CD14-positive monocyte (primary cell): ENCODE measurements at regions not wholly inside any gene's neighbourhood (a gene's known extent, or its start where the extent isn't known, plus 50 kb on each side); places are given as distances from the start of the nearest gene placed in this dataset.

Experiments
- DNase-seq, 3 donors: peaks; one replicate each; pipeline ENCODE4 v3.0.0-alpha.2; 2011 to 2022
- H2AFZ ChIP-seq: 2 replicates; pipeline ENCODE4 v1.6.0; 2012; ENCODE audit warnings: mild to moderate bottlenecking, low read depth, low read length, inconsistent platforms; ENCODE audit not compliant: insufficient read depth, poor library complexity, severe bottlenecking
- H3K27ac ChIP-seq, 2 donors: 1 replicate in 1 of 2; 2 replicates in 1 of 2; pipeline ENCODE4 v1.5.1; 2012 to 2013; ENCODE audit warnings: low read length in 2 of 2, control low read depth in 1 of 2, inconsistent platforms in 1 of 2, low read depth in 1 of 2, mild to moderate bottlenecking in 1 of 2
- H3K27me3 ChIP-seq, 2 donors: one replicate each; pipeline versions ENCODE4 v1.6.0 to v1.6.1; 2011 to 2013; ENCODE audit warnings: low read length in 2 of 2; ENCODE audit not compliant: control insufficient read depth in 2 of 2, insufficient read depth in 2 of 2
- H3K36me3 ChIP-seq, 2 donors: replicated peaks in 1 of 2; 1 replicate in 1 of 2; 2 replicates in 1 of 2; pipeline versions ENCODE4 v1.5.1 to v1.6.1; 2012 to 2013; ENCODE audit warnings: low read length in 2 of 2, control low read depth in 1 of 2, inconsistent platforms in 1 of 2, mild to moderate bottlenecking in 1 of 2; ENCODE audit not compliant: insufficient read depth in 2 of 2, control insufficient read depth in 1 of 2
- H3K4me1 ChIP-seq, 2 donors: 1 replicate in 1 of 2; 2 replicates in 1 of 2; pipeline versions ENCODE4 v1.5.1 to v1.6.1; 2012 to 2013; ENCODE audit warnings: low read length in 2 of 2, control low read depth in 1 of 2, inconsistent platforms in 1 of 2, mild to moderate bottlenecking in 1 of 2, moderate library complexity in 1 of 2; ENCODE audit not compliant: insufficient read depth in 2 of 2, control insufficient read depth in 1 of 2
- H3K4me2 ChIP-seq: replicated peaks from 2 replicates; pipeline ENCODE3; 2012; ENCODE audit warnings: low read length, moderate library complexity, mild to moderate bottlenecking; ENCODE audit not compliant: poor library complexity, severe bottlenecking; ENCODE audit errors: extremely low read depth
- H3K4me3 ChIP-seq, 3 experiments: fragments of 200-600 bp in 1 of 3; sonication (generic) in 1 of 3; replicated peaks in 1 of 3; 1 replicate in 2 of 3; 2 replicates in 1 of 3; pipeline ENCODE4 v1.5.1; 2011 to 2013; ENCODE audit warnings: low read length in 3 of 3, mild to moderate bottlenecking in 3 of 3, control low read depth in 2 of 3, low read depth in 2 of 3, inconsistent platforms in 1 of 3, moderate library complexity in 1 of 3
- H3K79me2 ChIP-seq: 2 replicates; pipeline ENCODE4 v1.6.0; 2012; ENCODE audit warnings: mild to moderate bottlenecking, control low read depth, inconsistent platforms, low read length, moderate library complexity; ENCODE audit not compliant: insufficient read depth
- H3K9ac ChIP-seq: 2 replicates; pipeline ENCODE4 v1.6.0; 2017; ENCODE audit warnings: low read length, mild to moderate bottlenecking; ENCODE audit not compliant: insufficient read depth, poor library complexity, severe bottlenecking
- H3K9me3 ChIP-seq, 2 donors: replicated peaks in 1 of 2; 1 replicate in 1 of 2; 2 replicates in 1 of 2; pipeline versions ENCODE4 v1.5.1 to v1.6.1; 2012 to 2013; ENCODE audit warnings: low read length in 2 of 2, control low read depth in 1 of 2; ENCODE audit not compliant: control insufficient read depth in 1 of 2, insufficient read depth in 1 of 2
- H4K20me1 ChIP-seq: 2 replicates; pipeline ENCODE4 v1.6.0; 2012; ENCODE audit warnings: mild to moderate bottlenecking, low read length, control low read depth, moderate library complexity; ENCODE audit not compliant: insufficient read depth
- H3K27ac Mint-ChIP-seq, 7 donors: one replicate each; pipeline ENCODE4 v1.8.0; 2020; ENCODE audit warnings: mild to moderate bottlenecking in 7 of 7, mixed read lengths in 7 of 7, moderate library complexity in 6 of 7, inconsistent platforms in 2 of 7
- H3K27me3 Mint-ChIP-seq, 3 donors: one replicate each; pipeline ENCODE4 v1.8.0; 2021 to 2022; ENCODE audit warnings: low read depth in 3 of 3, mild to moderate bottlenecking in 3 of 3, mixed read lengths in 3 of 3, moderate library complexity in 3 of 3, inconsistent platforms in 1 of 3
- H3K36me3 Mint-ChIP-seq, 2 donors: one replicate each; pipeline ENCODE4 v1.8.0; 2020; ENCODE audit warnings: mixed read lengths in 2 of 2, inconsistent platforms in 1 of 2, mild to moderate bottlenecking in 1 of 2
- H3K4me1 Mint-ChIP-seq: one replicate; pipeline ENCODE4 v1.8.0; 2020; ENCODE audit warnings: mild to moderate bottlenecking, mixed read lengths
- H3K4me3 Mint-ChIP-seq, 2 donors: one replicate each; pipeline ENCODE4 v1.8.0; 2020; ENCODE audit warnings: mild to moderate bottlenecking in 2 of 2, mixed read lengths in 2 of 2, moderate library complexity in 1 of 2
- H3K9me3 Mint-ChIP-seq, 7 donors: one replicate each; pipeline ENCODE4 v1.8.0; 2020 to 2022; ENCODE audit warnings: mixed read lengths in 7 of 7, mild to moderate bottlenecking in 6 of 7, moderate library complexity in 6 of 7, inconsistent platforms in 2 of 7
- WGBS: methylation state at CpG from one replicate; pipeline ENCODE4 v1.1.5; 2013; ENCODE audit warnings: missing lambda C conversion rate; ENCODE audit not compliant: insufficient coverage; 5-methylcytosine and 5-hydroxymethylcytosine counted together
- intact Hi-C, 2 donors: fragments of 100-400 bp; cut with micrococcal nuclease; formaldehyde crosslinking; loops; one replicate each; pipeline versions ENCODE4 v1.15.0 to v1.15.1; 2023
- TF ChIP-seq, protein P1 (sequence below): fragments of 200-600 bp; IDR thresholded peaks from one replicate; pipeline ENCODE4 v1.8.0; 2022; ENCODE audit warnings: antibody characterized with exemption, mild to moderate bottlenecking

DNA sequence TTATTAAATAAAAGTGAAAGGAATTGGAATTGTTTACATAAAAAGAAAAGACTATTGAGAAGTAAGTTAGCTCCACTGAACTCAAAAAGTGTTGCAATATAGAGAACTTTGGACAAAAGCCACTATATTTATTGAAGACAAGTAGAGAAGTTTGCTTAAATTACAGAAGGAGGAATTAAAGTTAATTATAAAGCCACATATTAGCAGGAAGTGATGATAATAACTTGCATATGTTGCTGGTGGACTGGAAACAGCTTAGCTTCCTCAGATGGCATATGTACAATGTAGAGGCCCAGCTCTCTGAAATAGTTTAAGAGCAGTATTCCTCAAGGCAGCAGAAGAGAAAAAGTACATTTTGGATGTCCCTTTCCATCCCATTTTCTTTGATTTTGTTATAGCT, 400.7 kb downstream of the GATA3 start:
- no peak overlapping the region for H3K4me3 Mint-ChIP-seq

DNA sequence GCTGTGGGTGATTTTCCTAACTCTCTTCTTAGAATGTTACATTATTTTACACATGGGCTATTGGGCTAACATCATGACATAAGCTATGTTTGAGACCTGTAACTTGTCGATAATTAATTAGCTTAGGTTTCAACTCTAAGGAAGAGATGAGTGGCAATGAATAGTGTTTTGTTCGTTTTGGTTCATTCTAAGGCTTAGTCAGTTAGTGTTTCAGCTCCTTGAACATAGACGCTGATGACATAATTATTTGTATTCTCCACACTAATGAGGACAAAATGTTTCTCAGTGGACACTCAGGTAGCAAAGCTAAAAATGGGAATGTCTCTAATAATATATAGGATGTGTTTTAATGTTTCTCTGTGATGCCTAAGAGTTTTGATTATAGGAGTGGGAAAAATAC, 401.9 kb downstream of the GATA3 start:
- WGBS = no CpG with 5 or more reads among the region's 3 CpGs
- intact Hi-C loops = no loop called here
- H3K9me3 Mint-ChIP-seq = peaks cover 0 to 2% (median 2%) of the 10 kb centered on the region in 7 donors
- TF ChIP-seq, protein P1, sequence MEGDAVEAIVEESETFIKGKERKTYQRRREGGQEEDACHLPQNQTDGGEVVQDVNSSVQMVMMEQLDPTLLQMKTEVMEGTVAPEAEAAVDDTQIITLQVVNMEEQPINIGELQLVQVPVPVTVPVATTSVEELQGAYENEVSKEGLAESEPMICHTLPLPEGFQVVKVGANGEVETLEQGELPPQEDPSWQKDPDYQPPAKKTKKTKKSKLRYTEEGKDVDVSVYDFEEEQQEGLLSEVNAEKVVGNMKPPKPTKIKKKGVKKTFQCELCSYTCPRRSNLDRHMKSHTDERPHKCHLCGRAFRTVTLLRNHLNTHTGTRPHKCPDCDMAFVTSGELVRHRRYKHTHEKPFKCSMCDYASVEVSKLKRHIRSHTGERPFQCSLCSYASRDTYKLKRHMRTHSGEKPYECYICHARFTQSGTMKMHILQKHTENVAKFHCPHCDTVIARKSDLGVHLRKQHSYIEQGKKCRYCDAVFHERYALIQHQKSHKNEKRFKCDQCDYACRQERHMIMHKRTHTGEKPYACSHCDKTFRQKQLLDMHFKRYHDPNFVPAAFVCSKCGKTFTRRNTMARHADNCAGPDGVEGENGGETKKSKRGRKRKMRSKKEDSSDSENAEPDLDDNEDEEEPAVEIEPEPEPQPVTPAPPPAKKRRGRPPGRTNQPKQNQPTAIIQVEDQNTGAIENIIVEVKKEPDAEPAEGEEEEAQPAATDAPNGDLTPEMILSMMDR = no peak
- no peak for DNase-seq
- H3K27me3 Mint-ChIP-seq = peaks cover 0 to 5% (median 0%) of the 10 kb centered on the region in 3 donors
- Histone ChIP-seq H3K9ac (no peak overlapping the region), H3K9me3 (peaks cover 0 to 2% of the 10 kb centered on the region in 2 donors), H3K79me2 (no peaks in the 10 kb centered on the region), H3K4me1 (no peaks in the 10 kb centered on the region), H3K36me3 (no peaks in the 10 kb centered on the region), H3K27ac (no peak overlapping the region), H3K27me3 (no peaks in the 10 kb centered on the region), H2AFZ (no peak overlapping the region), H3K4me2 (no peak overlapping the region), H3K4me3 (no peak overlapping the region), H4K20me1 (no peaks in the 10 kb centered on the region)
- no peaks in the 10 kb centered on the region for H3K4me1 Mint-ChIP-seq
- H3K27ac Mint-ChIP-seq = no peak overlapping the region
- H3K36me3 Mint-ChIP-seq = no peaks in the 10 kb centered on the region
- H3K4me3 Mint-ChIP-seq = no peak overlapping the region

More for the DNA sequence above, 400.7 kb downstream of the GATA3 start:
- TF ChIP-seq, protein P1 = no peak
- Mint-ChIP-seq H3K27me3 (peaks cover 0 to 10% (median 0%) of the 10 kb centered on the region in 3 donors), H3K9me3 (peaks cover 0 to 5% (median 2%) of the 10 kb centered on the region in 7 donors), H3K36me3 (no peaks in the 10 kb centered on the region), H3K4me1 (no peaks in the 10 kb centered on the region), H3K27ac (no peak overlapping the region)
- no peak for DNase-seq
- H3K27me3 ChIP-seq = no peaks in the 10 kb centered on the region
- intact Hi-C loops = no loop called here
- H2AFZ ChIP-seq = no peak overlapping the region
- no peaks in the 10 kb centered on the region for H3K4me1 ChIP-seq
- no peaks in the 10 kb centered on the region for H4K20me1 ChIP-seq
- H3K4me2 ChIP-seq = no peak overlapping the region
- H3K79me2 ChIP-seq = no peaks in the 10 kb centered on the region
- peaks cover 0 to 2% of the 10 kb centered on the region in 2 donors for H3K9me3 ChIP-seq
- no peak overlapping the region for H3K27ac ChIP-seq
- no peaks in the 10 kb centered on the region for H3K36me3 ChIP-seq
- no peak overlapping the region for H3K9ac ChIP-seq
- H3K4me3 ChIP-seq = no peak overlapping the region
